ENCODE measurements at regions not wholly inside any gene's neighbourhood (a gene's known extent, or its start where the extent isn't known, plus 50 kb on each side); places are given as distances from the start of the nearest gene placed in this dataset.

DNA sequence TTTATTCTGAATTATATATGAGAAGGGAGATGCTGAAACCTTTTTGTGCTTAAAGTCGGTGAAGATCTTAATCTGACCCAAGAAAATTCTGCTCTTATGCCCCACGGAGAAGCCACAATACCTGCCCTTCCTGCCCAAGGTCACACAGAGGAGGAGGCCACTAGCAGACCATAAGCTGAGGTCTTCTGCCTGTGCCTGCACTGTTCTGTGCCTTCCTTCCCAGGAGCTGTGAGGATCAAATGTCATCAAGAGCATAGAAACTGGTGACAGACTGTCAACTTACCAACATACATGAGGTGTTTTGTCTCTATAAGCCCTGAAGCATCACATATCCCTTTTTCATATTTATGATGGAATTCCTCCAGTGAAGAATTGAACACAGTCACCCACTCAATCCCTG lies 233.3 kb downstream of the C1D start:
- H3K27me3 ChIP-seq (replicated peaks; ENCODE audit: insufficient read depth, low read depth, low read length, poor library complexity), result no peaks in the 10 kb centered on the region
- DNase-seq (ENCODE audit: low spot score), result no peak
- POLR2A ChIA-PET (ENCODE audit: low non-redundant PET), result no interaction called here
- no peak overlapping the region for H3K27ac ChIP-seq (ENCODE audit: low read depth, low read length, poor library complexity, severe bottlenecking)
- intact Hi-C loops (cut with micrococcal nuclease; ENCODE audit: unreplicated experiment), result no loop called here
- CTCF ChIA-PET, result no interaction called here
- no peaks in the 10 kb centered on the region for H3K9me3 ChIP-seq (ENCODE audit: low read depth, low read length, poor library complexity, severe bottlenecking)
- peaks cover 20% of the 10 kb centered on the region for H3K4me1 ChIP-seq (ENCODE audit: insufficient read depth, low read length, poor library complexity, severe bottlenecking)
- no peaks in the 10 kb centered on the region for H3K36me3 ChIP-seq (ENCODE audit: insufficient read depth, low read length, poor library complexity, severe bottlenecking)
- BruUV-seq (replicated peaks), result no TSS peak
- no peak overlapping the region for H3K4me3 ChIP-seq (ENCODE audit: low read depth, low read length, poor library complexity, severe bottlenecking)
- TF ChIP-seq CTCF (conservative IDR thresholded peaks at IDR 0.05; ENCODE audit: low read depth, low read length), result no peak
- no peak for TF ChIP-seq EZH2 (IDR thresholded peaks at IDR 0.05; ENCODE audit: borderline replicate concordance, low read depth, low read length, poor library complexity, severe bottlenecking)

- H3K9me3 ChIP-seq (ENCODE audit: low read depth, low read length, poor library complexity, severe bottlenecking), result no peaks in the 10 kb centered on the region
- intact Hi-C loops (cut with micrococcal nuclease; ENCODE audit: unreplicated experiment), result no loop called here
- CTCF ChIA-PET, result no interaction called here
- no peak for DNase-seq (ENCODE audit: low spot score)
- H3K4me3 ChIP-seq (ENCODE audit: low read depth, low read length, poor library complexity, severe bottlenecking), result no peak overlapping the region
- TF ChIP-seq CTCF (conservative IDR thresholded peaks at IDR 0.05; ENCODE audit: low read depth, low read length) (no peak), EZH2 (IDR thresholded peaks at IDR 0.05; ENCODE audit: borderline replicate concordance, low read depth, low read length, poor library complexity, severe bottlenecking) (no peak)
- POLR2A ChIA-PET (ENCODE audit: low non-redundant PET), result no interaction called here
- H3K27ac ChIP-seq (ENCODE audit: low read depth, low read length, poor library complexity, severe bottlenecking), result no peak overlapping the region
- no TSS peak for BruUV-seq (replicated peaks)
- H3K36me3 ChIP-seq (ENCODE audit: insufficient read depth, low read length, poor library complexity, severe bottlenecking), result no peaks in the 10 kb centered on the region
- no peaks in the 10 kb centered on the region for H3K27me3 ChIP-seq (replicated peaks; ENCODE audit: insufficient read depth, low read depth, low read length, poor library complexity)
- H3K4me1 ChIP-seq (ENCODE audit: insufficient read depth, low read length, poor library complexity, severe bottlenecking), result no peaks in the 10 kb centered on the region
Measured at GRCh38 chr2:67833632-67834031, 229.2 kb downstream of the C1D start.

DNA sequence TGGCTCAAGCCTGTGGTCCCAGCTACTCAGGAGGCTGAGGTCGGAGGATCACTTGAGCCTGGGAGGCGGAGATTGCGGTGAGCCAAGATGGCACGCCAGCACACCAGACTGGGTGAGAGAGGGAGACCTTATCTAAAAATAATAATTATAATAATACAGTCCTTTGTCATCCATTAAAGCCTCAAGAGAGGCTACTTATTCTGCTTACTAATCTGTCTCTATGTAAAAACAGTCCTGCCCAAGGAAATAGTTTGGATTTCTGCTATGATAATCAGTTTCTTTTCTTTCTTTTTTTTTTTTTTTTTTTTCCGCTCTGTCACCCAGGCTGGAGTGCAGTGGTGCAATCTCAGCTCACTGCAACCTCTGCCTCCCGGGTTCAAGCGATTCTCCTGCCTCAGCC lies 228.3 kb downstream of the C1D start:
- no peaks in the 10 kb centered on the region for H3K9me3 ChIP-seq (ENCODE audit: low read depth, low read length, poor library complexity, severe bottlenecking)
- POLR2A ChIA-PET (ENCODE audit: low non-redundant PET), result no interaction called here
- no TSS peak for BruUV-seq (replicated peaks)
- no peak overlapping the region for H3K4me3 ChIP-seq (ENCODE audit: low read depth, low read length, poor library complexity, severe bottlenecking)
- CTCF ChIA-PET, result no interaction called here
- H3K27ac ChIP-seq (ENCODE audit: low read depth, low read length, poor library complexity, severe bottlenecking), result no peak overlapping the region
- no peak for DNase-seq (ENCODE audit: low spot score)
- no peaks in the 10 kb centered on the region for H3K27me3 ChIP-seq (replicated peaks; ENCODE audit: insufficient read depth, low read depth, low read length, poor library complexity)
- H3K4me1 ChIP-seq (ENCODE audit: insufficient read depth, low read length, poor library complexity, severe bottlenecking), result peaks cover 2% of the 10 kb centered on the region
- no peaks in the 10 kb centered on the region for H3K36me3 ChIP-seq (ENCODE audit: insufficient read depth, low read length, poor library complexity, severe bottlenecking)
- TF ChIP-seq EZH2 (IDR thresholded peaks at IDR 0.05; ENCODE audit: borderline replicate concordance, low read depth, low read length, poor library complexity, severe bottlenecking) (no peak), CTCF (conservative IDR thresholded peaks at IDR 0.05; ENCODE audit: low read depth, low read length) (no peak)
- intact Hi-C loops (cut with micrococcal nuclease; ENCODE audit: unreplicated experiment), result no loop called here
